AG08395 (cell line): ENCODE measurements at regions not wholly inside any gene's neighbourhood (a gene's known extent, or its start where the extent isn't known, plus 50 kb on each side); places are given as distances from the start of the nearest gene placed in this dataset.
"Not testable (repeated sequence)": the region's sequence is repeated elsewhere in the genome, so short reads cannot be mapped to it uniquely, and the experiment has no call there.

ENCODE experiments used
- DNase-seq: peaks from one replicate; pipeline ENCODE4 v3.0.0; 2012; ENCODE audit warnings: mixed read lengths, low spot score

DNA sequence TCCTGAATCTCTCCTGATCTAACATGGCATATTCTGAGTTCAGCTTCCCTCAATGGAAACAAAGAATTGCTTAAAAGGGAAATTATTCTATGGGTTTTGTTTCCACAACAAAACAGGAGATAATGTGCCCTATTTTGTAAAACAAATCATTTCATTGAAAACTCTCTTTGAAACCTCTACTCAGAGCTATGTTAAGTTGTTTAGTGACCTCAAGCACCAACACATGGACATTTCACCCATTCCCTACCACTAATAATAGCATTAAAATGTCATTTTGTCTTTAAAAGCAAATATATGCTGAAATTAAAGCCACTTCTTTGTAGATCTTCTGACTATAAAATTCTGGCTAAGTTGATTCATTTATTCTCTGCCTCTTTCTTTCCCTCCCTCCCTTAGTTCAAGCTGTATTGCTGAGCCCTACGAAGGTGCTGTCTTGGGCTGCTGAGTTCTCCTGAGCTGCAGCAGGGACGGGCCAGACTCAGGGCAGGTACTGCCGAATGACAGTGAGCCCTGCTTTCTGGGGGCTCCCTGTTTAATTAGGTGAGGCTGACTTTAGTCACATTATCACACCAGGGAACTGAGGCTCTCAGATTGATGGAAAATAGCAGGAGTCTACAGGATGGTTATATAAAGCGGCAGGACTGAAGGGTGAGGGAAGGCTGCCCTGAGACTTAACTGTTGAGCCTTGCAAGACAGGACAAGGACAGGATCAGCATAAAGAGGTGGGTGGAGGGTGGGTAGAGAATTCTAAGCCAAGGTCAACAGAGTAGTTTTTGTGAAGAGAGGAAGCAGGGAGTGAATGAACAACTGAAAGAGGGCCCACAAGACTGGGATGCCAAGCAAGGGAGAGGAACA is 1685.1 kb downstream of the SPATA31A7 start:
- DNase-seq, result not testable (repeated sequence)

DNA sequence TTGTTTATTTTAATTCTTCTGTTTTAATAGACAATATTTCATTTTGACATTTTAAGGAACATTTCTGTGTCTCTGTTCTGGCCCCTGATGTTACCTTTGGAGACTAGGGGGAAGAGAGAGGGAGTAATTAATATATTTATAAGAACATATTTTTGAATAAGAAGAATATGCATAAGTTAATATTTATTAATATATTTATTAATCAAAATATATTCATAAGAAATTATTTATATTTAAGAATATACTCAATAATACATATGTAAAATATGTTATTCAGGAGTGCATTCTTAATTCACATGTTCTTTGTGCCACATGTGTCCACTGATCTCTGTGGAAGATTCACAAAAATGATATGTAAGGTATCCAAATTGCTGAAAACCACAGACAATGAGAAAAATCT is 1687.7 kb downstream of the SPATA31A7 start:
- not testable (repeated sequence) for DNase-seq

DNA sequence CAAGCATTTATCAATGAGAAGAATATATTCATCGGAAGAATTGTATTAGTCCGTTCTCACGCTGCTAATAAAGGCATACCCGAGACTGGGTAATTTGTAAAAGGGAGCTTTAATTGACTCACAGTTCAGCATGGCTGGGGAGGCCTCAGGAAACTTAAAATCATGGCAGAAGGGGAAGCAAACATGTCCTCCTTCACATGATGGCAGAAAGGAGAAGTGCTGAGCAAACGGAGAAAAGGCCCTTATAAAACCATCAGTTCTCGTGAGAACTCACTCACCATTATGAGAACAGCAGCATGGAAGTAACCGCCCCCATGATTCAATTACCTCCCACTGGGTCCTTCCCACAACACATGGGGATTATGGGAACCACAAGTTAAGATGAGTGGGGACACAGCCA is 1688.2 kb downstream of the SPATA31A7 start:
- not testable (repeated sequence) for DNase-seq

DNA sequence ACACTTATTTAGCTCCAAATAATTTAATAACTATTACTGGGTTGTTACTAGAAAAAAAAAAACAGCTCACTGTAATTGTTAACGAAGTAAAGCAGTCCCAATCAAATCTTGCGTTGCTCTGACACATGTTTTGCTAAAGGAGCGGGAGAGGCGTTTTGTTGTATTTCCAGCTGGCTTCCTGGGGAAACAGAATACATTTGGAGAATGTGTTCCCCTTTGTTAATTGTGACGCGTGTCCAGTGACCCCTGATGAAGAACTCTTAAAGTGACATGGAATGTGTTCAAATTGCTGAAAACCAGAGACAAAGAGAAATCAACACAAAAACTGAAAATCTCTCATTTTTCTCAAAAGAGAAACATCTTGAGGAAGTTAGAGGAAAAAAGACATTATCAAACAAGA is 1690.6 kb downstream of the SPATA31A7 start:
- DNase-seq, result not testable (repeated sequence)

DNA sequence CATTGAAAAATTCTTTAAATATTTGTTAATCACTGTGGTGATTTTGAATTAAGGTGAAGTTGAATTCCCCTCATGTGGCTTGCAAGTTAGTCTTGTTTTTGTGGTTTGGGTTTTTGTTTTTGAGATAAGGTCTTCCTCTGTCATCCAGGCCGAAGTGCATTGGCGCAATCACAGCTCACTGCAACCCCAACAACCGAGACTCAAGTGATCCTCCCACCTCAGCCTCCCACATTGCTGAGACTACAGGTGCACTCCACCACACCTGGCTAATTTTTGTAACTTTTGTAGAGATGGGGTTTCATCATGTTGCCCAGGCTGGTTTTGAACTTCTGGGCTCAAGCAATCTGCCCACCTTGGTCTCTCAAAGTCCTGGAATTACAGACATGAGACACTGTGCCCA is 1691.1 kb downstream of the SPATA31A7 start:
- not testable (repeated sequence) for DNase-seq

DNA sequence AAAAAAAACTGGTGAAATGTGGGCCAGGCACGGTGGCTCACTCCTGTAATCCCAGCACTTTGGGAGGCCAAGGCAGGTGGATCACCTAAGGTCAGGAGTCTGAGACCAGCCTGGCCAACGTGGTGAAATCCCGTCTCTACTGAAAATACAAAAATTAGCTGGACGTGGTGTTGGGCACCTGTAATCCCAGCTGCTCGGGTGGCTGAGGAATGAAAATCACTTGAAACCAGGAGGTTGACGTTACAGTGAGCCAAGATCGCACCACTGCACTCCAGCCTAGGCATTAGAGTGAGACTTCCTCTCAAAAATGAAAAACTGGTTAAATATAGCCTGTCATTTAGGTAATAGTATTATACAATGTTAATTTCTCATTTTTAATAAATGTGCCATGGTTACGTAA is 1692.0 kb downstream of the SPATA31A7 start:
- DNase-seq, result not testable (repeated sequence)

DNA sequence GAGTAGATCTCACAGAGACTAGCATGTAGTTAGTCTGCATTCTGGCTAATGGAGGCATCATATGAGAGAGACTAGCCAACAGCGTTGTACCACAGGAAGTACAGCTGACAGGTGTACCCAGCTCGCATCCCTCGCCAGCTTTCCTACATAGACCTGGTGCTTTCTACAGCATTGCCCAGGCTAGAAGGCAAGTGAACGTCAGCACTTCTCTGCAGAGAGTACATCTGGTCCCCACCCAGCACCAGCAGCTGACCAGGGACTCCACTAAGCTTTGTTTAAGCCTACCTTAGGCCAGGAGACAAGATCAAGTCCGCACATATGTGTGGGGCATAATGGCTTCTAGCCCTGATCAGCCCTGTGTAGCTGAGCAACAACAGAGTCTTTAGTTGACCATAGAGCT is 1692.9 kb downstream of the SPATA31A7 start:
- not testable (repeated sequence) for DNase-seq

DNA sequence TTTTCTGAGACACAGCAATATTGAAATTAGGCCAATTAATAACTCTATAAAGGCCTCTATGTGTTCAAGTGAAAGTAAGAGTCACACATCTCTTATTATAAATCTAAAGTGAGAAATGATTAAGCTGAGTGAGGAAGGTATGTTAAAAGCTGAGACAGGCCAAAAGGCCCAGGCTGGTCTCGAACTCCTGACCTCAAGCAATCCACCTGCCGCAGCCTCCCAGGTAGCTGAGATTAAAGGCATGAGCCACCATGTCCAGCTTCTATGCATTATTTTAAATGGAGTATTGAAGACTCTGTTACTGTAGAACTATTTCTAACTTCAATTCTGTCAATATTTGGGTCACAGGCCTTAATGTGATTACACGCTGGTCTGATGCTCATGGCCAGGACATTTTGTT is 1706.9 kb downstream of the SPATA31A7 start:
- not testable (repeated sequence) for DNase-seq

DNA sequence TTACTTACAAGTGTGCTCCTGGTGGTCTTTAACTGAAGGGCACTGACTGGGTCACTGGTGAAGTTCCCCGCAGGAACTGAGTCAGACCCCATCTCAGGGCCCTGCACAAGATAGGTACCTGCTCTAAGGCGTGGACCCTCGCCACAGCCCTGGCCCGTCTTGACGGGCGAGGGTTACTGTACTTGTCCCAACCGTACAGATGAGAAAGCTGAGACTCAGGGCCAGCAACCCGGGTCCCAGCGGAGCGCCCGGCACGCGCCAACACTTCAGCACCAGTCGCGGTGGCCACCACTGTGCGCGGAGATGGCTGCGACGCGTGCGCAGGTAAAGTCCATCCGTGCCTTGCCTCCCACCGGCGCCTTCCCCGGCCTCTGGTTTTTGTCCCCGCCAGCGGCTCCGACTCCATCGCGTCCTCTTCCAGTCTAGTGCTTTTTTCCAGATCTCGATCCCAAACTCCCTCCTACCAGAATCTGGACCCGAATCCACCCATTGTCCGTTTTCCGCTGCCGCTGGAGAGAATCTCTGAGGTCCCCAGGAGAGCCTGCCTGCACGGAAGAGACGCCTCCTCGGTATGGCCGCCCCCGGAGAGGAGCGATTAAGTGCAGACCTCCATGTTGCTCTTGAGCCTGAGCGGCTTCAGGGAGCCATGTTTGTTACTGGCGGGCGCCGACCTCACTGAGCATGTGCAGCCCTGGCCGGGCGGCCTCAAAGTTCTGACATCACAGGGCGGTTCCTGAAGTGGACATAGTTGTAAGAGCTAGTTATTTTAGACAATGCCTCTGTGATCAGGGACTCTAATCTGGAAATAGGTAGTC is 1707.8 kb downstream of the SPATA31A7 start:
- DNase-seq, result not testable (repeated sequence)

DNA sequence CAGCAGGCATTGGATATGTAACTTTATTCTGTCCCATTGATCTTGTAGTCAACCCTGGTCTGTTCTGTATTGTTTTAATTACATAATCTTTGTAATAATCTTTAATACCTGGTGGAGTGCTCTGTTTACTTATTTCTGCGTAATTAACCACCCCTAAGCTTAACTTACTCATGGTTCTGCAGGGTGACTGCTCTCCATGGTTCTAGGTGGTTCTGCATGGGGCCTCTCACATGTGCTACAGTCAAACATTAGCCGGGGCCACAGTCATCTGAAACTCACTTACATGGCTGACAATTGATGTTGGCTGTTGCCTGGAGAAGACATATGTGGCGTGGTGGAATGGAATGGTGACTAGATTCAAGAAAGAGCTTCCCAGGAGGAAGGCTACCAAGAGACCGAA is 1709.8 kb downstream of the SPATA31A7 start:
- not testable (repeated sequence) for DNase-seq

DNA sequence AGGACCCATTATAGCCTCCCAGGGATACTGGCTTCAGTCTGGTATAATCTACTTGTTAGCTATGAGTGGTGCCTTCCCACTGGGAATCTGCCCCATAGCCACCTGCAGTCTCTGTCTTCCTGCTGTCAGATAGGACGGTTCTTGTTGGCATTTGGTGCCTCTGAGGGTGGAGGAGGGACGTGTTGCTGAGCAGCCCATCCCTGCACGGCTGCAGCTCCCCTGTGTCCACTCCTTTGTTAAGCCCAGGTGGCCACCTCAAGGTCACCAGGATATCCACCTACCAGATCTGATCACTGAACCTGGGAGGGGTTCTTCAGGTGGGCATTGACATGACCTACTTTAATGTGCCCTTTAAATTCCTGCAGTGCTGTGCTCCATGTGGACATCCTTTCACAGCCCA is 1714.2 kb downstream of the SPATA31A7 start:
- not testable (repeated sequence) for DNase-seq

DNA sequence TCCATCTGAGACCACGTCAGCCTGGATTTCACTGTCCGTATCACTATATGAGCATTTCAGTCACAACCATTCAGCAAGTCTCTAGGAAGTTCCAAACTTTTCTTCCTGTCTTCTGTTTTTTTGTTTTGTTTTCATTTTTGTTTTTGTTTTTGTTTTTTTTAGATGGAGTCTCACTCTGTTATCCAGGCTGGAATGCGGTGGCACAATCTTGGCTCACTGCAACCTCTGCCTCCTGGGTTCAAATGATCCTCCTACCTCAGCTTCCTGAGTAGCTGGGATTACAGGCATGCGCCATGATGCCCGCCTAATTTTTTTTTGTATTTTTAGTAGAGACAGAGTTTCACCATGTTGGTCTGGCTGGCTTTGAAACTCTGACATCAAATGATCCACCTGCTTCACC is 1715.9 kb downstream of the SPATA31A7 start:
- DNase-seq, result not testable (repeated sequence)

DNA sequence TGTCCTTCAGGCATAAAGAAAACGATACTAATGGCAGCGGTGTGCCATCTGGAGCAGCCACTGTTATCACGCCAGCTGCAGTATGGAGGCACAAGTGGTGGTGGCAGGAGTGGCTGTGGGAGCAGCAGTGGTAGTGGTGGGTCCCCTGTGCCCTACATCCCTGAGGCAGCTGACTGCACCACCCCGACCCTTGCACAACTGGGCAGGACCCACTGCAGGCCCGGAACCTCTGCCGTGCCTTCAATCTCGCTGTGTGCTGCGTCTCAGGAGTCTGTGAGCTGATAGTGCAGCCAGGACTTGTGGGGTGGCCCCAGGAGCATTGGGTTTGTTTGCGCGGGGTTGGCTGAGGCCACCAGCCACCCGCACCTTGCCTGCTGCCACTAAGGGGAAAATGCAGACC is 1718.0 kb downstream of the SPATA31A7 start:
- DNase-seq, result not testable (repeated sequence)

DNA sequence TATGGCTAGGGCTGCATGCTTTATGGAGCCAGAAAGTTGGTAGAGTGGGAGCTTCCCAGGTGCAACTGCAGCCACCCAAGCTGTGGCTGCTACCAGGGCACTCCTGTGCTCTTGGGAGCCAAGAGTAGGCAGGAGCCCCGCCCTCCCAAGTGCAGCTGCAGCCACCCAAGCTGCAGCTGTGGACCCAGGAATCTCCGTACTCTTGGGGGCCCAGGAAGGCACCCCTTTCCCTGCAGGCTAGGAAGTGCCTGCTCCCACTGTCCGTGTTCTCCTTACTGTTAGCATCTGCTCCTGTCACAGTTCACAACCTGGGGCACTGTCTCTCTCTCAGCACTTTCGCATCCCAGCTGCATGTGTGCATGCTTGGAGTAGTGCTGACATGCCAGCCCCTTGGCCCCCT is 1718.4 kb downstream of the SPATA31A7 start:
- DNase-seq, result not testable (repeated sequence)

DNA sequence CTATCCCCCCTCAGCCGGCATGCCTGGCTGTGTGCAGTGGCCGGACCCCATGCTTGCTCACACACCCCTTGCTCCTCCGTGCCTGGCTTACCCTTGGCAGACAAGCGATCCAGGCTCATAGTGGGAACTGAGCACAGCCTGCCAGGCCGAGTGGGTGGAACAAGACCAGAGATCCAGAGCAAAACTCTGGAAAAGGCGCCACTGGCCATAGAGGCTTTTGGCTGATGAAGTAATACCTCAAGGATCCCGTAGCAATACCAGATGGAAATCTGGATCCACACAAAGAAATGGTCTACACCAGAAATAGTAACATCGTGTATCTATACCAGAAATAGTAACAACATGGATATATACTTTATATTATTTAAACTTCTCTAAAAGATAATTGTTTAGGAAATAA is 1719.6 kb downstream of the SPATA31A7 start:
- not testable (repeated sequence) for DNase-seq

DNA sequence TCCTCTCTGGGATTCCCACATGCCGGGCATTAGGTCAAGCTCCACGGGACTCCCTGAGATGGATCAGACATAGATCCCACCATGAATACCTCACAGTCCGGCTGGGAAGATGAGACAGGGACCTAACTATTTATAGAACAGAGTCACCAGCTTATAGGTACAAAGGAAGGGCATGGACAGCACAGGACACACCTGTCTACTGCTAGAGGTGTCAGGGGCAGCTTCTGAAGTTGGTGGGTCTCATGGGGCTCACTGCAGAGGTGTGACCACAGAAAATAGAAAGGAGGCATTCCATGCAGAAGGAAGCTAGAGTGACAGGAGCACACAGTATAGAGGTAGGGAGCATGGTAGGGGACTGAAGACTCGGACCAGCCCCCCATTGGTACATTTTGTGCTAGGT is 1722.4 kb downstream of the SPATA31A7 start:
- not testable (repeated sequence) for DNase-seq

DNA sequence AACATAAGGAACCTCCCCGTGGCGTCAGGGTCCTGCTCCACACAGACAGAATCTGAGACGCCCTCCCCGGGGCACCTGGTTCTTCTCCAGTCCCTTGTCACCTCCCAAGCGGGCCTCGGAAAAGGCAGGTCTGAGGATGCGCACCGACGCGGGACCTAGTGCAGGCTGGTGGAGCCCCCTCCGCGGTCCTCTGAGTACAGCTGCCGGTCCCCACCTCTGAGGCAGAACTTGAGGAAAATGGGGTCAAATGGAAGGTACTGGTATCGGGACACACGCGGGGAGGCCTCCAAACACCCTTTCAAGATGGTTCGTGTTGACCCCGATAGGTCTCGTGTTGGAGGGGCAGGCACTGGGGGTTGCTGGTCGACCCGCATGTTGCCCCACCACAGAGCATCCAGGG is 1725.3 kb downstream of the SPATA31A7 start:
- DNase-seq, result not testable (repeated sequence)

DNA sequence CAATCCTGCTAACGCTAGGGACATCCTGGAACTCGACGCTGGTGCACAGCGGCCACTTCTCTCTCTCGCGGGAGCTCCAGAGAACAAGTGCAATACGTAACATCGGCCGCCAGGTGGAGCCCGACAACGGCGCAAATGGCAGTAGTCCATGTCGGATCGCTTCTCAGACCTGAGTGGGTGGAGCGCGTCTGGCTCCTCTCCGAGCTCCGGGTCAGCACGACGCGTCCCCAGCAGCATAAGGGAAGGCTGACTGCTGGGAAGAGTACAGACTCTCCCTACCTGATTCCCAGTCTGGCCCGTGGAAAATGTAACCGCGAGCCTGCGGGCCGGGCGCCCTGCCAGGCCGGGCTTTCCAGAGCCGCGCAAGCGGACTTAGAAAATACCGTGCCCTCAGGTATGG is 1725.8 kb downstream of the SPATA31A7 start:
- not testable (repeated sequence) for DNase-seq

DNA sequence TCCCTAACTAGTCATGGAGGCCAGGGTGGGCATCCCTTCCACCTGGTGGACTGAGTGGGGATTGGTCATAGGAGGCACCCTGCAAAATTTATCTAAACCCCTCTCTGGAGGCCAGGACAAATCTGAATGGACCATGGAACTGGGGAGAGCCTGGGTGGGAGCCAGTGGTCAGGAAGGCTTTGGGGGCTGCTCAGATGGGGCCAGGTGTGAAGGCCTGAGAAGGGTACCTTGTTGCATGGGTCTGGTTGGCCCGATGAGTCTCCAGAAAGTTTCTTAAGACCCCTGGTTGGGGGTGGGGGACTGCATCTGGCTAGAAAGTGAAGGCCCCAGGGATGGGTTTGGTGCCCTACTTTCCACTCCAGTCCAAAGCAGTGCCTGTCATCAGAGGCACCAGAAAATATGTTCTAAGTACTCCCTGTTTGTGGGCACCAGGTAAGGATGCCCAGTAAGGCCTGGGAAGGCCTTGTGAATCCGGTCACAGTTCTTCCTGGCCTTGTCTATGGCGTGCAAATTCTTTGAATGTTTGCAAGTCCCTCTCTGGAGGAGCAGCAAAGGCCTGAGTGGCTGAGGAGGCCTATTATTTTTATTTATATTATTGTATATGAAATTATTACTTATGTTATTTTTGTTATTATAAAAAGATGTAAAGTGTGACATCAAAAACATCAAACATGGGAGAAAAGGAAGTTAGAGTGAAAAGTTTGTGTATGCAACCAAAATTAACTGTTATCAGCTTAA is 1729.0 kb downstream of the SPATA31A7 start:
- not testable (repeated sequence) for DNase-seq

DNA sequence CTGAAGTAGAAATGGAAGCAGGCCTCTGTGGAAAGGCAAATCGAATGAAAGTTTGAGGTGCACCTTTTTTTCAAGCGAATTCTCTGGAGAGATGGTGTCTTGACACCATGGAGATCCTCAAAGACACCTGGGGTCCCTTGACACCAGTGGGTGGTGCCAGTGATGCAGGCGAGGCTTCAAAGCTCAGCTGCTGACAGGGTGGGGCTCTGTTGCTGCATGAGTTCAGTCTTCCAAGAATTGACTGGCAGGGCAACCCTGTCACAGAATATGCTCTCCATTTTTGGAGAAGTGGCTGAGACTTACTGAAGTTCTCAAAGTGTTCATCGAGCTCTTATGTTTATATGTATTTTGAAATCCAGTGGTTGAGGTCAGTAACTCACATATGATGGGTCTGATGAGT is 1741.6 kb downstream of the SPATA31A7 start:
- DNase-seq, result not testable (repeated sequence)

DNA sequence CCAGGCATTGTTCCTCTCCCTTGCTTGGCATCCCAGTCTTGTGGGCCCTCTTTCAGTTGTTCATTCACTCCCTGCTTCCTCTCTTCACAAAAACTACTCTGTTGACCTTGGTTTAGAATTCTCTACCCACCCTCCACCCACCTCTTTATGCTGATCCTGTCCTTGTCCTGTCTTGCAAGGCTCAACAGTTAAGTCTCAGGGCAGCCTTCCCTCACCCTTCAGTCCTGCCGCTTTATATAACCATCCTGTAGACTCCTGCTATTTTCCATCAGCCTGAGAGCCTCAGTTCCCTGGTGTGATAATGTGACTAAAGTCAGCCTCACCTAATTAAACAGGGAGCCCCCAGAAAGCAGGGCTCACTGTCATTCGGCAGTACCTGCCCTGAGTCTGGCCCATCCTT is 1763.0 kb downstream of the SPATA31A7 start:
- not testable (repeated sequence) for DNase-seq
